ENCODE measurements at regions not wholly inside any gene's neighbourhood (a gene's known extent, or its start where the extent isn't known, plus 50 kb on each side); places are given as distances from the start of the nearest gene placed in this dataset.

DNA sequence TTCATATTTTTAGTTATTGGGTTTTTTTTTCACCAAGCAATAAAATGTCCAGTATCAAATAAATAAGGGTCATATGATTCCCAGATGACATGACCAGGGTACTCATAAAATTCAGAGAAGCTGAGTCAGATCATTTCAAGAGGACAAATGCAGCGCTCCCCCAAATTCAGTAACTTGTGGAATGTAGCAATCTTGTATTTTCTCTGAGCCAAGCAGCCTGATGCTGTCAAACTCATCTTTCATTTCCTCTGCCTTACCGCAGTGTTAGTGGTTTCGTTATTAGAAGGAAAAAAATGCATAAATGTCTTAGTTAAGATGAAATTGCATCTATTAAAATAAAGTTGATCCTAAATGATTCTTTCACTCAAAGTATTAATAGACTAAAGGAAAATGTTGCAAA is 57.8 kb upstream of the EDN1 start:
- TF ChIP-seq, protein P1, sequence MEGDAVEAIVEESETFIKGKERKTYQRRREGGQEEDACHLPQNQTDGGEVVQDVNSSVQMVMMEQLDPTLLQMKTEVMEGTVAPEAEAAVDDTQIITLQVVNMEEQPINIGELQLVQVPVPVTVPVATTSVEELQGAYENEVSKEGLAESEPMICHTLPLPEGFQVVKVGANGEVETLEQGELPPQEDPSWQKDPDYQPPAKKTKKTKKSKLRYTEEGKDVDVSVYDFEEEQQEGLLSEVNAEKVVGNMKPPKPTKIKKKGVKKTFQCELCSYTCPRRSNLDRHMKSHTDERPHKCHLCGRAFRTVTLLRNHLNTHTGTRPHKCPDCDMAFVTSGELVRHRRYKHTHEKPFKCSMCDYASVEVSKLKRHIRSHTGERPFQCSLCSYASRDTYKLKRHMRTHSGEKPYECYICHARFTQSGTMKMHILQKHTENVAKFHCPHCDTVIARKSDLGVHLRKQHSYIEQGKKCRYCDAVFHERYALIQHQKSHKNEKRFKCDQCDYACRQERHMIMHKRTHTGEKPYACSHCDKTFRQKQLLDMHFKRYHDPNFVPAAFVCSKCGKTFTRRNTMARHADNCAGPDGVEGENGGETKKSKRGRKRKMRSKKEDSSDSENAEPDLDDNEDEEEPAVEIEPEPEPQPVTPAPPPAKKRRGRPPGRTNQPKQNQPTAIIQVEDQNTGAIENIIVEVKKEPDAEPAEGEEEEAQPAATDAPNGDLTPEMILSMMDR (IDR thresholded peaks at IDR 0.05; ENCODE audit: insufficient read depth, missing control alignments), result no peak
- no peak for FAIRE-seq
- DNase-seq (ENCODE audit: insufficient read length, low spot score), result no peak

DNA sequence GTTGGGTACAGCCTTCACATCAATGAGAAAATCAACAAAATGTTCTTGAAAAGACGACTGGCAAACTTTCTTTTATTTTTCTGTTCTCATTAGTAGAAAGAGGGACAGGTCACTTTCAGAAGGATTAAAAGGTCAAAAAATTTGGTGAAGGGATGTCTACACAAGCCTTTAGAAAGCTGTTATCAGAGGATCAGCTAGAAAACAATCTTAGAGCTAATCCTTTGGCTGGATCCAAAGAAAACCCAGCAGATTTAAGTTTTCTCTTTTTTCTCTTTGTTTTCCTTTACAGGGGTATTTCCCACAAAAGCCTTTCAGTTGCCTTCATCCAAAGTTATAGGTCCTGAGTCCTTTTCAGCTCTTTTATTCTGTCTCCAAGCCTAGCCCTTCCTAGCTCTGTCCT is 57.3 kb upstream of the EDN1 start:
- FAIRE-seq (no peak), DNase-seq (ENCODE audit: insufficient read length, low spot score) (no peak)
- TF ChIP-seq, protein P1 (IDR thresholded peaks at IDR 0.05; ENCODE audit: insufficient read depth, missing control alignments), result no peak

DNA sequence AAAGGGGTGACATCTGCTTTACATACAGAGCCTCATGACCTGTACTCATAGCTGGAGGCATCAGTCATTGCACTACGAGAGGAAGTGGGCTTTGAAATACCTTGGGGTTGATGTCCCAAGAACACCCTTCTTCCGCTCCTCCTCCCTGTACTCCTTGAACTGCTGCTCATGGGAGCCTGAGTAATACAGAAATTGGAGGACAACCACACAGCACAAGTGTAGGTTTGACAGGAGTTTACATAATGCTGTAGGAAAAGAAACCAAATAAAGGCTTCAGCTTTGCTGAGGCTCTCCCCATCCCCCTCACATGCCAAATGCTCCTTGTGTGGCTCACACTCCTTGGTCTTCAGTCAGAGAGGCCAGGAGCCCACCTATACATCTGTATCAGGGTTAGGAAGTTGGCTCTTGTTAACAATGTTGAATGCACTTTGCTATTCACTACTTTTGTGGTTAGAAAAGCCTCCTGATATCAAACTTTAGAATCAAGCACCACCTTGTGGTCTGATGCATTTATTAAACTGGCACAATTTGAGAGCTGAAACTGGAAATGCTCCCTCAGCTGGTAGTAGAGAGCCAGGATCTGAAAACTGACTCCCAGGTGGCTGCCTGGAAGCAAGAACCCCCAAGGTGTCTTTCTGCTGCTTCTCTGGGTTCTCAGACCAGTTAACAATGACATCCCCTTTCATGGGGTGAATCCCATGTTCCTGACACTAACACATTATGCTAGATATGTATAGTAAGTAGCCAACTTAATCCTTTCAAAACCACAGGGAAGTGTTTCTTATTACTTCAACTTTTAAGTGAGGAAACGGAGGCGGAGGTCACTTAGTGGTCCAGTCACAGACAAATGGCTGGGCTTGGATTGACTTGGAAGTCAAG is 56.2 kb upstream of the EDN1 start:
- DNase-seq (ENCODE audit: insufficient read length, low spot score) (no peak), FAIRE-seq (no peak)
- TF ChIP-seq, protein P1 (IDR thresholded peaks at IDR 0.05; ENCODE audit: insufficient read depth, missing control alignments), result peak; percentile 78

DNA sequence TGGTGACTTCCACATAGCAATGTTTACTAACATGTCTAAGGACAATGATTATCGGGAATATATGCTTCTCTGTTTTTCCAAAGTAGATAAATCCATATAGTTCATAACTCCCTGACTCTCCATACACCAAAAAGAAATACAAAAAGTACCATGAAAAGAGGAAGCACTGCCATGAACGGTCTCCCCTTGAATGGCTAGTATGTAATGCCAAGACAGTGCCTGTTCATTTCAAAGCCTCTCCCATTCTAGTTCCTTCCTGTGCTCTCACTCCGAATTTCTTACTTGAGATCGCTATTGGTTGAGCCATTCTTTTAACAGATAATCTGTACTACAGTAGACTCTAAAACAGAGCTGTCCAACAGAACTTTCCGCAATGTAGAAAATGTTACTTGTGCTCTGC is 54.8 kb upstream of the EDN1 start:
- DNase-seq (ENCODE audit: insufficient read length, low spot score) (no peak), FAIRE-seq (no peak)
- TF ChIP-seq, protein P1 (IDR thresholded peaks at IDR 0.05; ENCODE audit: insufficient read depth, missing control alignments), result no peak

DNA sequence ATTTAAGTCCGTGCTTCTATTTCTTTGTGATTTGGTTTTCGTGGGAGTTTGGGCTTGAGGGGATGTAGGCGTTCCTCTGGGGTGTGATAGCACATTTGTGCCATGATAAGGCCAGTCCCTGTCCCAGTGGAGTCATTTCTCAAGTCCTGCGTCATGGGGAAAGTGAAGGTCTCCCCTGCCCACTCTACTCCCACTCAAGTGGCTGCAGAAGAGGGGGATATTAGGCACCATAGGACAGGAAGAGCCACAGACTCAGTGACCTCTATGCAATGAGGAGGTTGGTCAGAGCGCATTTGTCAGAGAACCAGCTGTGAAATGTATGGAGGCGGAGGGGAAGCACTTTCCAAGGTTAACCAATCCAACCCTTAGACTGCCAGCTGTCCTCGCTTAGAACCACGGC is 51.9 kb upstream of the EDN1 start:
- DNase-seq (ENCODE audit: insufficient read length, low spot score) (no peak), FAIRE-seq (no peak)
- TF ChIP-seq, protein P1 (IDR thresholded peaks at IDR 0.05; ENCODE audit: insufficient read depth, missing control alignments), result no peak
